Right atrium auricular region (tissue), 2 donors: ENCODE measurements at regions not wholly inside any gene's neighbourhood (a gene's known extent, or its start where the extent isn't known, plus 50 kb on each side); places are given as distances from the start of the nearest gene placed in this dataset.

ENCODE experiments used
- DNase-seq: peaks from one replicate; pipeline ENCODE4 v3.0.0-alpha.2; 2019; ENCODE audit warnings: low spot score
- H3K27ac ChIP-seq, 2 donors: fragments of 200-600 bp; sonication (generic); 1 replicate in 1 of 2; 2 replicates in 1 of 2; pipeline ENCODE4 v1.5.1; 2016 to 2019
- H3K27me3 ChIP-seq, 2 donors: fragments of 200-600 bp; sonication (generic); one replicate each; pipeline versions ENCODE4 v1.5.1 to v1.6.0; 2017 to 2019
- H3K36me3 ChIP-seq: fragments of 200-600 bp; sonication (generic); one replicate; pipeline ENCODE4 v1.5.1; 2016
- H3K4me1 ChIP-seq, 2 donors: fragments of 200-600 bp; sonication (generic); one replicate each; pipeline versions ENCODE4 v1.5.1 to v1.6.0; 2017 to 2019
- H3K4me3 ChIP-seq, 2 donors: fragments of 200-600 bp; sonication (generic); 1 replicate in 1 of 2; 2 replicates in 1 of 2; pipeline ENCODE4 v1.5.1; 2017 to 2019; ENCODE audit warnings: mild to moderate bottlenecking in 1 of 2, moderate library complexity in 1 of 2
- H3K9me3 ChIP-seq, 2 donors: fragments of 200-600 bp; sonication (generic); one replicate each; pipeline ENCODE4 v1.5.1; 2019
- TF ChIP-seq, protein P1 (sequence below), 2 donors: fragments of 200-600 bp; sonication (generic); IDR thresholded peaks; one replicate each; pipeline ENCODE4 v1.5.1; 2019; ENCODE audit warnings: antibody characterized with exemption in 2 of 2

DNA sequence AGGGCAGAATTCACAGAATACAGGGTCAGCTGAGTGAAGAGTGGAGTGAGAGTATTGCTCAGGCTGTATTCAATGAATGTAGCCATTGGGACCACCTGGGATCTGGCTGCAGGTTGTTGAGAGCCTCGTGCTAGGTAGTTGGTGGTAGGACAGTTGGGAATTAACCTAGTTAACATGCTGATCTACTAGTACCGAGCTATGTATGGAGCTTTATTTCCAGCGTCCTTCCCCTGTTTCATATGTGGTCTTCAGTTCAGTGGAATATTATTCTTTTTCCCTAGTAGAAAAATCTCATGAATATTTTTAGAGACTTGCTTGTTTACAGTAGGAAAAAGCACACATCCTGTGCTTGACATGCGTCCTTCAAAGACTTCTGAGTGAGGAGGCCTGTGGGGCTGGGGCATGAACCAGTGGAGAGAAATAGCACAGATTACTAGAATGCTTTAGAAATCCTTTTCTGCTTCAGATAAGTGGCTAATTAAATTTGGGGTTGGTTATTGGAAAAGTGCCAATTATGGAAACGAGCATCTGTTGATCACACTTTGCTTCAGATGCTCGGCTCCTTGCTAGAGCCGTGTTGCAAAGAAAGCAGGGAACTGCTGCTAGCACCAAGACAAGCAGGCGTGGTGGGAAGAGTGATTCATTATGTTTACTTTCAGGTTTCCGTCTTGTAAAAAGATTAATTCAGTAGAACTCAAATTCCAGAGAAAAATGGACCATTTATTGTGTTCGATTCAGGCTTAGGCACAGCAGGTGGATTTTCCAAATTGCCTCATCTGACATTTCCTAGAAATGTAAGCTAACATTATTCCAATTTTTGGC is 53.6 kb downstream of the ARF6 start:
- peaks cover 0 to 8% of the 10 kb centered on the region in 2 donors for H3K4me1 ChIP-seq
- H3K36me3 ChIP-seq, result no peaks in the 10 kb centered on the region
- H3K27me3 ChIP-seq, result no peaks in the 10 kb centered on the region
- H3K27ac ChIP-seq, result peak overlapping the region in 1 of 2 donors; percentile 7
- no peaks in the 10 kb centered on the region for H3K9me3 ChIP-seq
- DNase-seq, result no peak
- no peak overlapping the region for H3K4me3 ChIP-seq
- TF ChIP-seq, protein P1, sequence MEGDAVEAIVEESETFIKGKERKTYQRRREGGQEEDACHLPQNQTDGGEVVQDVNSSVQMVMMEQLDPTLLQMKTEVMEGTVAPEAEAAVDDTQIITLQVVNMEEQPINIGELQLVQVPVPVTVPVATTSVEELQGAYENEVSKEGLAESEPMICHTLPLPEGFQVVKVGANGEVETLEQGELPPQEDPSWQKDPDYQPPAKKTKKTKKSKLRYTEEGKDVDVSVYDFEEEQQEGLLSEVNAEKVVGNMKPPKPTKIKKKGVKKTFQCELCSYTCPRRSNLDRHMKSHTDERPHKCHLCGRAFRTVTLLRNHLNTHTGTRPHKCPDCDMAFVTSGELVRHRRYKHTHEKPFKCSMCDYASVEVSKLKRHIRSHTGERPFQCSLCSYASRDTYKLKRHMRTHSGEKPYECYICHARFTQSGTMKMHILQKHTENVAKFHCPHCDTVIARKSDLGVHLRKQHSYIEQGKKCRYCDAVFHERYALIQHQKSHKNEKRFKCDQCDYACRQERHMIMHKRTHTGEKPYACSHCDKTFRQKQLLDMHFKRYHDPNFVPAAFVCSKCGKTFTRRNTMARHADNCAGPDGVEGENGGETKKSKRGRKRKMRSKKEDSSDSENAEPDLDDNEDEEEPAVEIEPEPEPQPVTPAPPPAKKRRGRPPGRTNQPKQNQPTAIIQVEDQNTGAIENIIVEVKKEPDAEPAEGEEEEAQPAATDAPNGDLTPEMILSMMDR (IDR thresholded peaks at IDR 0.05), result no peak

DNA sequence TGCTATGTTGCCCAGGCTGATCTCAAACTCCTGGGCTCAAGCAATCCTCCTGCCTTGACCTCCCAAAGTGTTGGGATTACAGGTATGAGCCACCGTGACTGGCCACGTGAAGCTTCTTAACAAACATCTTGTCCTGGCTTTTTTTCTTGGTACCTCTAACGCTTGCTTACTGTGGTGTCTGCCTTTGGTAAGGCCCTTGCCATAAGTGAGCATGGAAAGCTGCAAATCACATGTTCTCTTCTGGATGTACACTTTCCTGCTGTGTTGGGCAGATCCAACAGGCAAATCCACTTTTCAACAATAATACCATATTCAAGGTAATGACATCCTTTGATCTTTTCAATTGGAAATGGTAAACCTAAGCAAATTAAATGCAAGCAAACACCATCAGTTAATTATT is 54.6 kb downstream of the ARF6 start:
- H3K27ac ChIP-seq, result peak overlapping the region in 1 of 2 donors; percentile 7
- H3K4me3 ChIP-seq, result no peak overlapping the region
- peaks cover 0 to 8% of the 10 kb centered on the region in 2 donors for H3K4me1 ChIP-seq
- H3K36me3 ChIP-seq, result no peaks in the 10 kb centered on the region
- H3K9me3 ChIP-seq, result no peaks in the 10 kb centered on the region
- no peak for DNase-seq
- TF ChIP-seq, protein P1 (IDR thresholded peaks at IDR 0.05), result no peak
- no peaks in the 10 kb centered on the region for H3K27me3 ChIP-seq

DNA sequence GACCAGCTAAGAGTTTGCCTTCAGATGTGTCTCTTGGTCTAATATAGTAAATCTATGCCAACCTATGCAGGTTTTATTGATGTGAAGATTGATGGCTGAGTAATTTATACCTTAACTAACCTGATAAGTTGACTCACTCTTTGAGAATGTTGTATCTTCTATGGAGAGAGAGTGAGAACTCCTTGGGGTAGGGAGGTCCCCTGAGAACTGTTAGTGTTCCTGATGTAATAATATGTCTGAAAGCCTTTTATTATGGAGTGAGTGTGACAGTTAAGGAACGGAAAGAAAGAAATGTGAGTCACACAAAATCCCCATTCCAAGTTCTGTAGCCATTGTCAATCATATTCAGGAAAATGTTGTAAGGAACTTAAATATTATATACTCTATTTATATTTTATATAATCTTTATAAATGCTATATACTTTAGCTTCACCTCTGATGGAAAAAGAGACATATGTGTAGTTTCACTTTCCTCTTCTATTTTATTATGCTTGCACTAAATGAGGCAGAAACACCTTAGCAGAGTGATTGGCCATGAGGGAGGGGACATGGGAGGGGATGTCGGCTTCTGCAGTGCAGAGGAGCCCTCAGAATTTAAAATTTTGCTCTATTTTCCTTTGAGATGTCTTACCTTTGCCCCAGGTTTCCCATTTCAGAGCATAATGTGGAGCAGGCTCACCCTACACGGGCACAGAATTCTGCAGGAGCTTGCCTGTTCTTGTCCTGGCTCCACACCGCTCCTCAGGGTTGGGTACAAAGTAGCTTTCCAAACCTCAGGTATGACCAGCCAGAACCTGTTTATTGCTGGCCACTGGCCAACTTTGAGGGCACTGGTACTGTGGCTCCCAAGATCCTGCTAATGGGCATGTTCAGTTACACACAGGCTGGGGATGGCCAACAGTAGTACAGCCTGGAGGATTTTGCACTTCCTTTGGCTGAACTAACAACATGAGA is 57.7 kb downstream of the ARF6 start:
- no peak overlapping the region for H3K4me3 ChIP-seq

DNA sequence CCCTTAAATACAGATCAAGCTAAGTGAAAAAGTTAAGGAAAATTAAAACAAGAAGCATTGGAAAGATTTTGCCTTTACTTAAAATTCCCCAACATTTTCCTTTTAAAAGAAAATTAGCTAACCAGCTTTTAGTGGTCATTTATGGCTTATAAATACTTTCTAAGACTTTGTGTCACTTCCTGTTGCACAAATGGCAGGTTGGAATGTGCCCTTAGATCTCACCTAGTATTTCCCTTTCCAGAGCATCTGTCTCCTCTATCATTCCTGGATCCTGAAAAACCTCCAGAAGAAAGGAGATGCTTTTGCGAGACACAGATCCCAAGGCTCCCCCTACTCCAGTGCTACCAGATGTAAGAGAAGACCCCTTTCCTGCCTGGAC is 58.3 kb downstream of the ARF6 start:
- Histone ChIP-seq H3K4me1 (peaks cover 0 to 8% of the 10 kb centered on the region in 2 donors), H3K4me3 (no peak overlapping the region), H3K27ac (no peak overlapping the region), H3K9me3 (no peaks in the 10 kb centered on the region), H3K27me3 (no peaks in the 10 kb centered on the region), H3K36me3 (no peaks in the 10 kb centered on the region)
- TF ChIP-seq, protein P1 (IDR thresholded peaks at IDR 0.05), result no peak
- DNase-seq, result no peak

More for the DNA sequence above, 57.7 kb downstream of the ARF6 start:
- TF ChIP-seq, protein P1 (IDR thresholded peaks at IDR 0.05), result no peak
- Histone ChIP-seq H3K27me3 (no peaks in the 10 kb centered on the region), H3K36me3 (no peaks in the 10 kb centered on the region), H3K27ac (no peak overlapping the region), H3K9me3 (no peaks in the 10 kb centered on the region), H3K4me1 (peaks cover 0 to 8% of the 10 kb centered on the region in 2 donors)
- DNase-seq, result no peak

DNA sequence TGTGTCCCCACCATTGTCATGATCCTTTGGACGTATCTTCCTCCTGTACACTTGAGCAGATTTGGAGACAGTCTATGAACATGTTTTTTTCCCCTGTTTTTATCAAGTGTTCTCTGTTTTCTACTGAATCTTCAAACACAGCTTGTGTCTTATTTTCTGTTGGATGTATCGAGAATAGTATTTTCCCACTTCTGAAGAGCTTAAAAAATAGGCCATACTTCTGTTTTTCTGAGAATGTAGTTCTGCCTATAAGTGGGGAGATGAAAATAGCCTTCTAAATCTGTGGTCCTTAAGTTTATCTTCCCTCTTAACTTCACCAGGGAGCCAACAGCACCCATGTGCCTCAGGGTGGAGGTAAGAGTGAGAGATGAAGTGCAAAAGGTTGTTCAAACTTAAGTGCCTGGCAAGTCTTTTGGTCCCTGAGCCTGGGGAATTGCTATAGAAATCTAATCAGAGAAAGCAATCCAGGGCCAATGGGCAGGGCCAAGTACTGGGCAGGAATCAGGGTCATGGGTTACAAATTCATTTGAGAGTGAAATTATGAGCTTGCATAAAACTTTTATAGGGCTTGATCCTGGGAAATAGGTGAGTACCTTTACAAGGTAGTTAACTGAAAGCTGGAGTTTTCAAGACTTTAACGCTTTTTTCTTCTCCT is 58.9 kb downstream of the ARF6 start:
- no peak for DNase-seq
- H3K9me3 ChIP-seq, result no peaks in the 10 kb centered on the region
- peaks cover 0 to 2% of the 10 kb centered on the region in 2 donors for H3K4me1 ChIP-seq
- no peak overlapping the region for H3K27ac ChIP-seq
- TF ChIP-seq, protein P1 (IDR thresholded peaks at IDR 0.05), result no peak
- no peaks in the 10 kb centered on the region for H3K27me3 ChIP-seq
- H3K4me3 ChIP-seq, result no peak overlapping the region
- H3K36me3 ChIP-seq, result no peaks in the 10 kb centered on the region
